IMR-90 (cell line): ENCODE measurements at regions not wholly inside any gene's neighbourhood (a gene's known extent, or its start where the extent isn't known, plus 50 kb on each side); places are given as distances from the start of the nearest gene placed in this dataset.
A peak's percentile ranks its signal among the peaks of the same experiment; 100 is the strongest.

Source experiments
- ATAC-seq: fragments of 200-7000 bp; cut with Tn5 transposase; 2 replicates; pipeline ENCODE4 v1.9.1; 2020; ENCODE audit warnings: low read depth, mild to moderate bottlenecking, moderate library complexity
- BruUV-seq: library from RNA; stranded (reverse); fragments of 400-500 nt; replicated peaks from 2 replicates; lab custom pipeline; 2021; lab: Mats Ljungman, UMichigan
- CTCF ChIA-PET: fragments of 300-600 bp; formaldehyde crosslinking; extraction: SDS; loops from one replicate; lab custom pipeline; 2021; ENCODE audit warnings: antibody characterized with exemption; lab: Yijun Ruan, JAX
- POLR2A ChIA-PET: fragments of 300-600 bp; sonication (Branson Sonifier 250); formaldehyde crosslinking; loops from one replicate; lab custom pipeline; 2022; ENCODE audit warnings: antibody characterized with exemption; ENCODE audit not compliant: unreplicated experiment; lab: Charles Lee
- DNase-seq: peaks from one replicate; pipeline ENCODE4 v3.0.0; 2013
- H2AFZ ChIP-seq: replicated peaks from 2 replicates; pipeline ENCODE3; 2013; ENCODE audit warnings: low read length, mild to moderate bottlenecking; ENCODE audit not compliant: poor library complexity
- H2AK5ac ChIP-seq: 2 replicates; pipeline ENCODE4 v1.6.1; 2013; ENCODE audit warnings: low read depth, low read length, inconsistent platforms
- H2AK9ac ChIP-seq: replicated peaks from 2 replicates; pipeline ENCODE3; 2013; ENCODE audit warnings: mild to moderate bottlenecking, low read depth, low read length, moderate library complexity; ENCODE audit not compliant: poor library complexity
- H2BK120ac ChIP-seq: 2 replicates; pipeline ENCODE4 v1.6.1; 2013; ENCODE audit warnings: low read depth, low read length, inconsistent platforms
- H2BK15ac ChIP-seq: 3 replicates; pipeline ENCODE4 v1.6.1; 2013; ENCODE audit warnings: low read depth, low read length, inconsistent platforms
- H2BK20ac ChIP-seq: 2 replicates; pipeline ENCODE4 v1.6.1; 2013; ENCODE audit warnings: low read depth, mild to moderate bottlenecking, inconsistent platforms, low read length, moderate library complexity
- H2BK5ac ChIP-seq: 2 replicates; pipeline ENCODE4 v1.6.1; 2013; ENCODE audit warnings: mild to moderate bottlenecking, low read depth, low read length, inconsistent platforms; ENCODE audit not compliant: poor library complexity, severe bottlenecking
- H3K14ac ChIP-seq: replicated peaks from 2 replicates; pipeline ENCODE4 v1.6.1; 2013; ENCODE audit warnings: low read depth, low read length, inconsistent platforms
- H3K18ac ChIP-seq: 2 replicates; pipeline ENCODE4 v1.6.1; 2013; ENCODE audit warnings: low read depth, low read length, control low read depth
- H3K23ac ChIP-seq: 2 replicates; pipeline ENCODE4 v1.6.1; 2013; ENCODE audit warnings: low read depth, low read length, inconsistent platforms
- H3K27ac ChIP-seq: 2 replicates; pipeline ENCODE4 v1.5.1; 2013; ENCODE audit warnings: mild to moderate bottlenecking, control low read depth, low read length; ENCODE audit not compliant: insufficient read depth
- H3K27me3 ChIP-seq: 2 replicates; pipeline ENCODE4 v1.6.1; 2013; ENCODE audit warnings: low read length; ENCODE audit not compliant: control insufficient read depth, insufficient read depth
- H3K36me3 ChIP-seq: 2 replicates; pipeline ENCODE4 v1.6.1; 2013; ENCODE audit warnings: low read length, mixed read lengths; ENCODE audit not compliant: control insufficient read depth, insufficient read depth
- H3K4ac ChIP-seq: 2 replicates; pipeline ENCODE4 v1.6.1; 2013; ENCODE audit warnings: low read depth, low read length, inconsistent platforms
- H3K4me1 ChIP-seq: 2 replicates; pipeline ENCODE4 v1.6.1; 2013; ENCODE audit warnings: low read length, mixed read lengths; ENCODE audit not compliant: control insufficient read depth, insufficient read depth
- H3K4me2 ChIP-seq: 2 replicates; pipeline ENCODE4 v1.6.1; 2013; ENCODE audit warnings: low read depth, mild to moderate bottlenecking, control low read depth, low read length, moderate library complexity
- H3K4me3 ChIP-seq: 2 replicates; pipeline ENCODE4 v1.5.1; 2013; ENCODE audit warnings: low read depth, mild to moderate bottlenecking, control low read depth, low read length, moderate library complexity; ENCODE audit not compliant: insufficient read depth
- H3K56ac ChIP-seq: 2 replicates; pipeline ENCODE4 v1.6.1; 2013; ENCODE audit warnings: low read length, inconsistent platforms; ENCODE audit not compliant: insufficient read depth; ENCODE audit errors: extremely low read depth
- H3K79me1 ChIP-seq, 2 experiments: 2 replicates each; pipeline ENCODE4 v1.6.1; 2013; ENCODE audit warnings: low read length in 2 of 2, inconsistent platforms in 1 of 2, low read depth in 1 of 2
- H3K9ac ChIP-seq: 2 replicates; pipeline ENCODE4 v1.6.1; 2013; ENCODE audit warnings: low read depth, low read length, control low read depth
- H3K9me1 ChIP-seq: 2 replicates; pipeline ENCODE4 v1.6.1; 2013; ENCODE audit warnings: low read length, inconsistent platforms; ENCODE audit not compliant: insufficient read depth
- H3K9me3 ChIP-seq: 2 replicates; pipeline ENCODE4 v1.6.1; 2013; ENCODE audit warnings: low read length; ENCODE audit not compliant: control insufficient read depth, insufficient read depth
- H4K20me1 ChIP-seq: 2 replicates; pipeline ENCODE4 v1.6.1; 2013; ENCODE audit warnings: low read length, inconsistent platforms; ENCODE audit not compliant: insufficient read depth
- H4K5ac ChIP-seq: 2 replicates; pipeline ENCODE4 v1.6.1; 2013; ENCODE audit warnings: mild to moderate bottlenecking, low read depth, low read length, control low read depth
- H4K8ac ChIP-seq, 2 experiments: 2 replicates each; pipeline ENCODE4 v1.6.1; 2013; ENCODE audit warnings: low read depth in 2 of 2, low read length in 2 of 2, control low read depth in 1 of 2, inconsistent platforms in 1 of 2
- H4K91ac ChIP-seq: 2 replicates; pipeline ENCODE4 v1.6.1; 2013; ENCODE audit warnings: low read depth, low read length, inconsistent platforms; ENCODE audit not compliant: insufficient read depth
- CEBPB ChIP-seq: IDR thresholded peaks from 2 replicates; pipeline ENCODE4 v1.6.1; 2012; ENCODE audit warnings: low read depth, low read length, improper control_type of control experiment
- CHD1 ChIP-seq: IDR thresholded peaks from 2 replicates; pipeline ENCODE4 v1.6.1; 2012; ENCODE audit warnings: low read depth, low read length, improper control_type of control experiment
- RAD21 ChIP-seq: IDR thresholded peaks from 2 replicates; pipeline ENCODE4 v1.6.1; 2012; ENCODE audit warnings: low read length, improper control_type of control experiment
- RFX5 ChIP-seq: IDR thresholded peaks from 2 replicates; pipeline ENCODE4 v1.8.0; 2012; ENCODE audit warnings: low read depth, mild to moderate bottlenecking, low read length, moderate library complexity
- WGBS, 2 experiments: methylation state at CpG; one replicate each; pipeline versions ENCODE4 v1.1.5 to v1.1.7; 2013; ENCODE audit warnings: missing lambda C conversion rate in 2 of 2; ENCODE audit not compliant: insufficient read length in 1 of 2; ENCODE audit errors: extremely low coverage in 2 of 2; 5-methylcytosine and 5-hydroxymethylcytosine counted together
- dilution Hi-C: fragments of 300-500 bp; cut with HindIII; formaldehyde crosslinking; loops from one replicate; pipeline ENCODE4 v1.14.3; 2018; ENCODE audit warnings: low sequenced_read_pairs; ENCODE audit not compliant: unreplicated experiment
- in situ Hi-C: fragments of 300-500 bp; cut with MboI; formaldehyde crosslinking; loops from 3 replicates; pipeline ENCODE4 v1.14.3; 2019; ENCODE audit warnings: low sequenced_read_pairs, inconsistent platforms, mixed read lengths
- intact Hi-C: fragments of 100-400 bp; cut with micrococcal nuclease; formaldehyde crosslinking; loops from 2 replicates; pipeline ENCODE4 v1.10.0; 2022

DNA sequence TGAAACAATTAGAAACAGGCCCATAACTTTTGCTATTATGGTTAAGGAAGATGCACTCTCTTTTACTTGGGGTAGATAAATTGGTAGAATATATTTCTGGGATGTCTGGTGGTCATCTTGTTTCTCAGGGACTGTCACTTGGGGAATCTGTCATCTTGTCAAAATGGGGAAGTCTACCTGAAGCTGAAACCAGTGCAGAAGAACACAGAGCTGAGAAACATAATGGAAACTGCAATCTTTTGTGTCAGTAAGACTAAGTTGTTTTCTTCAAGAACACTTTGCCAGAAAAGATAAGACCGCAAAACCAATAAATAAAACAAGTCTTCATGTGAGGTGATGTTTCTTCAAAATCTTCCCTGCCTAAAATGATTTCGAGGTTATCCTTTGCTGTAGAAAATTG is 92.0 kb downstream of the NAA11 start:
- POLR2A ChIA-PET = no interaction called here
- no peak for DNase-seq
- H4K91ac ChIP-seq = no peak overlapping the region
- H2AK5ac ChIP-seq = no peak overlapping the region
- H4K8ac ChIP-seq = no peak overlapping the region
- H3K9ac ChIP-seq = no peak overlapping the region
- intact Hi-C loops = no loop called here
- ATAC-seq = no peak
- no peak overlapping the region for H2BK15ac ChIP-seq
- H3K4me2 ChIP-seq = no peak overlapping the region
- H3K18ac ChIP-seq = no peak overlapping the region
- H2AFZ ChIP-seq = no peak overlapping the region
- no peaks in the 10 kb centered on the region for H3K36me3 ChIP-seq
- no peak overlapping the region for H3K4ac ChIP-seq
- H3K9me3 ChIP-seq = no peaks in the 10 kb centered on the region
- no CpG with 5 or more reads among the region's 2 CpGs for WGBS, 2 experiments
- TF ChIP-seq RAD21 (no peak), CHD1 (no peak), CEBPB (no peak), RFX5 (no peak)
- peak overlapping the region; percentile 32; the same call in 1 of the 2 replicates for H2BK20ac ChIP-seq
- no peaks in the 10 kb centered on the region for H4K20me1 ChIP-seq
- dilution Hi-C loops = no loop called here
- CTCF ChIA-PET = no interaction called here
- H4K5ac ChIP-seq = no peak overlapping the region
- no peak overlapping the region for H2BK120ac ChIP-seq
- H3K27me3 ChIP-seq = no peaks in the 10 kb centered on the region
- in situ Hi-C loops = no loop called here
- H2BK5ac ChIP-seq = no peak overlapping the region
- H3K14ac ChIP-seq = no peak overlapping the region; the same call in 1 of the 2 replicates
- no peak overlapping the region for H2AK9ac ChIP-seq
- H3K23ac ChIP-seq = no peak overlapping the region
- H3K4me3 ChIP-seq = no peak overlapping the region
- no peak overlapping the region for H3K27ac ChIP-seq
- no peaks in the 10 kb centered on the region for H3K9me1 ChIP-seq
- H3K79me1 ChIP-seq = no peaks in the 10 kb centered on the region
- H3K56ac ChIP-seq = no peak overlapping the region
- no peaks in the 10 kb centered on the region for H3K4me1 ChIP-seq
- BruUV-seq = no TSS peak
